MCF 10A (cell line): ENCODE measurements at regions not wholly inside any gene's neighbourhood (a gene's known extent, or its start where the extent isn't known, plus 50 kb on each side); places are given as distances from the start of the nearest gene placed in this dataset.
"Not testable (repeated sequence)": the region's sequence is repeated elsewhere in the genome, so short reads cannot be mapped to it uniquely, and the experiment has no call there.

Experiments used
- BruUV-seq: library from RNA; stranded (reverse); fragments of 400-500 nt; replicated peaks from 2 replicates; lab custom pipeline; 2021; lab: Mats Ljungman, UMichigan
- CTCF ChIA-PET: fragments of 300-600 bp; sonication (Branson Sonifier 250); formaldehyde crosslinking; extraction: SDS; loops from one replicate; lab custom pipeline; 2021; ENCODE audit warnings: antibody characterized with exemption, inconsistent platforms; lab: Yijun Ruan, JAX
- POLR2A ChIA-PET: fragments of 300-600, 350-650 bp; sonication (Branson Sonifier 250); formaldehyde crosslinking; extraction: SDS; loops from one replicate; lab custom pipeline; 2020; ENCODE audit warnings: antibody characterized with exemption, inconsistent platforms; lab: Yijun Ruan, JAX
- DNase-seq: peaks from one replicate; pipeline ENCODE4 v3.0.0-alpha.2; 2018; ENCODE audit not compliant: unreplicated experiment
- H3K27ac Mint-ChIP-seq: one replicate; pipeline ENCODE4 v1.8.0; 2022; ENCODE audit warnings: mild to moderate bottlenecking, low read depth, mixed read lengths; ENCODE audit not compliant: unreplicated experiment
- H3K27me3 Mint-ChIP-seq: one replicate; pipeline ENCODE4 v1.8.0; 2022; ENCODE audit warnings: mixed read lengths; ENCODE audit not compliant: insufficient read depth, unreplicated experiment
- H3K36me3 Mint-ChIP-seq: one replicate; pipeline ENCODE4 v1.8.0; 2022; ENCODE audit warnings: mild to moderate bottlenecking, moderate library complexity, mixed read lengths; ENCODE audit not compliant: insufficient read depth, unreplicated experiment
- H3K4me1 Mint-ChIP-seq: one replicate; pipeline ENCODE4 v1.8.0; 2022; ENCODE audit warnings: mixed read lengths; ENCODE audit not compliant: insufficient read depth, unreplicated experiment
- H3K4me3 Mint-ChIP-seq: one replicate; pipeline ENCODE4 v1.8.0; 2022; ENCODE audit warnings: mild to moderate bottlenecking, moderate library complexity, mixed read lengths; ENCODE audit not compliant: unreplicated experiment
- H3K9me3 Mint-ChIP-seq: one replicate; pipeline ENCODE4 v1.8.0; 2022; ENCODE audit warnings: mixed read lengths; ENCODE audit not compliant: unreplicated experiment
- CTCF ChIP-seq: fragments of 200-600 bp; IDR thresholded peaks from one replicate; pipeline ENCODE4 v1.8.0; 2022; ENCODE audit warnings: antibody characterized with exemption, mild to moderate bottlenecking; ENCODE audit not compliant: unreplicated experiment
- intact Hi-C: fragments of 100-400 bp; cut with micrococcal nuclease; formaldehyde crosslinking; loops from 2 replicates; pipeline ENCODE4 v1.14.1; 2022

GRCh38 chr14:22358726-22359125, 230.3 kb downstream of the DAD1 start:
- CTCF ChIA-PET, result interaction anchor here (0.8 to 2.1 kb wide), 2 partner anchors 17 to 38 kb away, joined by 3 to 9 read pairs; no protein-coding TSS in a partner anchor
- Mint-ChIP-seq H3K4me3 (no peak overlapping the region), H3K27ac (no peak overlapping the region), H3K36me3 (no peaks in the 10 kb centered on the region), H3K4me1 (no peaks in the 10 kb centered on the region), H3K27me3 (peaks cover 18% of the 10 kb centered on the region), H3K9me3 (no peaks in the 10 kb centered on the region)
- DNase-seq, result no peak
- intact Hi-C loops, result no loop called here
- BruUV-seq, result no TSS peak
- POLR2A ChIA-PET, result no interaction called here
- no peak for TF ChIP-seq CTCF

- CTCF ChIA-PET, result interaction anchor here (0.7 kb wide), 1 partner anchor 252 kb away, joined by 3 read pairs; no protein-coding TSS in a partner anchor
- H3K4me3 Mint-ChIP-seq, BruUV-seq, intact Hi-C loops, H3K4me1 Mint-ChIP-seq, H3K27ac Mint-ChIP-seq, H3K36me3 Mint-ChIP-seq, H3K27me3 Mint-ChIP-seq, POLR2A ChIA-PET, DNase-seq: not testable (repeated sequence)
- H3K9me3 Mint-ChIP-seq, result peaks cover 24% of the 10 kb centered on the region
Observed at GRCh38 chr14:22349281-22349680, 239.7 kb downstream of the DAD1 start.

- ChIA-PET CTCF (no interaction called here), POLR2A (interaction anchor here (0.7 kb wide), 1 partner anchor 12 kb away, joined by 3 read pairs; no protein-coding TSS in a partner anchor)
- H3K4me1 Mint-ChIP-seq, result no peaks in the 10 kb centered on the region
- peaks cover 31% of the 10 kb centered on the region for H3K9me3 Mint-ChIP-seq
- no TSS peak for BruUV-seq
- no peak for DNase-seq
- H3K27me3 Mint-ChIP-seq, result no peaks in the 10 kb centered on the region
- H3K36me3 Mint-ChIP-seq, result no peaks in the 10 kb centered on the region
- TF ChIP-seq CTCF, result no peak
- no peak overlapping the region for H3K27ac Mint-ChIP-seq
- intact Hi-C loops, result no loop called here
- H3K4me3 Mint-ChIP-seq, result no peak overlapping the region
Observed at GRCh38 chr14:22344673-22345072, 244.4 kb downstream of the DAD1 start.

GRCh38 chr14:22344209-22344608, 244.8 kb downstream of the DAD1 start:
- peaks cover 31% of the 10 kb centered on the region for H3K9me3 Mint-ChIP-seq
- DNase-seq, intact Hi-C loops, H3K27ac Mint-ChIP-seq, H3K4me3 Mint-ChIP-seq, BruUV-seq, H3K36me3 Mint-ChIP-seq, H3K4me1 Mint-ChIP-seq, H3K27me3 Mint-ChIP-seq: not testable (repeated sequence)
- ChIA-PET CTCF (interaction anchor here (0.5 to 1.2 kb wide), 2 partner anchors 18 to 48 kb away, joined by 3 to 4 read pairs; no protein-coding TSS in a partner anchor), POLR2A (interaction anchor here (0.7 kb wide), 1 partner anchor 11 kb away, joined by 3 read pairs; no protein-coding TSS in a partner anchor)

GRCh38 chr14:22341049-22341448, 248.0 kb downstream of the DAD1 start:
- peaks cover 31% of the 10 kb centered on the region for H3K9me3 Mint-ChIP-seq
- DNase-seq, result no peak
- intact Hi-C loops, result no loop called here
- H3K27me3 Mint-ChIP-seq, result no peaks in the 10 kb centered on the region
- H3K27ac Mint-ChIP-seq, result no peak overlapping the region
- ChIA-PET POLR2A (no interaction called here), CTCF (interaction anchor here (0.7 to 0.9 kb wide), 4 partner anchors 12 to 147 kb away, joined by 3 to 5 read pairs (median 4); no protein-coding TSS in a partner anchor)
- BruUV-seq, result no TSS peak
- no peak overlapping the region for H3K4me3 Mint-ChIP-seq
- TF ChIP-seq CTCF, result no peak
- no peaks in the 10 kb centered on the region for H3K36me3 Mint-ChIP-seq
- no peaks in the 10 kb centered on the region for H3K4me1 Mint-ChIP-seq
